ENCODE measurements at regions not wholly inside any gene's neighbourhood (a gene's known extent, or its start where the extent isn't known, plus 50 kb on each side); places are given as distances from the start of the nearest gene placed in this dataset.

GRCh38 chr9:107983181-107983603 is 493.6 kb upstream of the KLF4 start:
- no peaks in the 10 kb centered on the region for H3K9me3 ChIP-seq (ENCODE audit: control insufficient read depth in 1 of 2, insufficient read depth in 1 of 2, low read depth in 1 of 2, low read length in 2 of 2)
- TF ChIP-seq REST (IDR thresholded peaks at IDR 0.05; ENCODE audit: low read depth) = no peak
- no peak for TF ChIP-seq TCF7L2 (IDR thresholded peaks at IDR 0.05; ENCODE audit: borderline replicate concordance, extremely low read depth, insufficient read depth, insufficient read length)
- TF ChIP-seq MAX (IDR thresholded peaks at IDR 0.05) = 0 out of 2 replicates have a peak, but pooled peaks have one; percentile 10
- ChIA-PET RAD21 (ENCODE audit: low non-redundant PET in 1 of 2, low total read pairs in 2 of 2, uncharacterized antibody in 2 of 2, unreplicated experiment in 2 of 2) (no interaction called here), POLR2A (no interaction called here), CTCF (no interaction called here)
- H4K20me1 ChIP-seq (ENCODE audit: insufficient read depth) = no peaks in the 10 kb centered on the region
- no peak overlapping the region for H2AFZ ChIP-seq (ENCODE audit: low read depth, low read length, poor library complexity, severe bottlenecking)
- H3K27ac ChIP-seq (ENCODE audit: low read depth, low read length) = no peak overlapping the region
- H3K27me3 ChIP-seq (ENCODE audit: insufficient read depth, low read length) = no peaks in the 10 kb centered on the region
- ATAC-seq (no peak), DNase-seq (ENCODE audit: low read depth, low spot score) (no peak)
- no peak overlapping the region for H3K9ac ChIP-seq (ENCODE audit: low read length)
- no peaks in the 10 kb centered on the region for H3K36me3 ChIP-seq (ENCODE audit: control insufficient read depth in 1 of 2, insufficient read depth in 2 of 2, low read length in 2 of 2)
- no peak overlapping the region for H3K4me3 ChIP-seq (replicated peaks in 1 of 2; ENCODE audit: low read depth in 1 of 2, low read length in 2 of 2)
- intact Hi-C loops (cut with micrococcal nuclease) = no loop called here
- BruUV-seq (replicated peaks) = no TSS peak
- no peak overlapping the region for H3K4me2 ChIP-seq (ENCODE audit: low read length)
- no peaks in the 10 kb centered on the region for H3K79me2 ChIP-seq (ENCODE audit: insufficient read depth, low read length)
- peaks cover 3% of the 10 kb centered on the region; the same call in 1 of the 2 replicates for H3K9me2 ChIP-seq (ENCODE audit: insufficient read depth)
- 0 out of 4 replicates have a peak, but pooled peaks cover 0 to 4% of the 10 kb centered on the region in 2 experiments for H3K4me1 ChIP-seq (ENCODE audit: control insufficient read depth in 1 of 2, insufficient read depth in 2 of 2, low read length in 2 of 2)

- ATAC-seq = no peak
- CTCF ChIA-PET = no interaction called here
Observed at GRCh38 chr9:107982745-107983144, 493.2 kb upstream of the KLF4 start.

More at GRCh38 chr9:107982745-107983144, 493.2 kb upstream of the KLF4 start:
- H4K20me1 ChIP-seq (ENCODE audit: insufficient read depth) = no peaks in the 10 kb centered on the region
- DNase-seq (ENCODE audit: low read depth, low spot score) = no peak
- no TSS peak for BruUV-seq (replicated peaks)
- H3K36me3 ChIP-seq (ENCODE audit: control insufficient read depth in 1 of 2, insufficient read depth in 2 of 2, low read length in 2 of 2) = no peaks in the 10 kb centered on the region
- H3K4me2 ChIP-seq (ENCODE audit: low read length) = no peak overlapping the region
- H3K27ac ChIP-seq (ENCODE audit: low read depth, low read length) = no peak overlapping the region
- no peak overlapping the region for H2AFZ ChIP-seq (ENCODE audit: low read depth, low read length, poor library complexity, severe bottlenecking)
- TF ChIP-seq JUND (IDR thresholded peaks at IDR 0.05) (no peak), POLR2AphosphoS5 (IDR thresholded peaks at IDR 0.05; ENCODE audit: low read depth, low read length) (no peak), ZFX (IDR thresholded peaks at IDR 0.05) (no peak), EGR1 (IDR thresholded peaks at IDR 0.05; ENCODE audit: low read depth) (no peak), ELF1 (IDR thresholded peaks at IDR 0.05; ENCODE audit: borderline replicate concordance, low read depth) (no peak), MAX (IDR thresholded peaks at IDR 0.05) (0 out of 2 replicates have a peak, but pooled peaks have one; percentile 30), TCF7L2 (IDR thresholded peaks at IDR 0.05; ENCODE audit: borderline replicate concordance, extremely low read depth, insufficient read depth, insufficient read length) (no peak), SRF (IDR thresholded peaks at IDR 0.05; ENCODE audit: low read depth) (no peak), SP1 (IDR thresholded peaks at IDR 0.05; ENCODE audit: low read depth) (no peak)
- ChIA-PET RAD21 (ENCODE audit: low non-redundant PET in 1 of 2, low total read pairs in 2 of 2, uncharacterized antibody in 2 of 2, unreplicated experiment in 2 of 2) (no interaction called here), POLR2A (no interaction called here)
- peaks cover 3% of the 10 kb centered on the region; the same call in 1 of the 2 replicates for H3K9me2 ChIP-seq (ENCODE audit: insufficient read depth)
- H3K4me1 ChIP-seq (ENCODE audit: control insufficient read depth in 1 of 2, insufficient read depth in 2 of 2, low read length in 2 of 2) = 0 out of 4 replicates have a peak, but pooled peaks cover 0 to 4% of the 10 kb centered on the region in 2 experiments
- no peak overlapping the region for H3K9ac ChIP-seq (ENCODE audit: low read length)
- H3K27me3 ChIP-seq (ENCODE audit: insufficient read depth, low read length) = no peaks in the 10 kb centered on the region
- intact Hi-C loops (cut with micrococcal nuclease) = no loop called here
- H3K9me3 ChIP-seq (ENCODE audit: control insufficient read depth in 1 of 2, insufficient read depth in 1 of 2, low read depth in 1 of 2, low read length in 2 of 2) = no peaks in the 10 kb centered on the region
- H3K79me2 ChIP-seq (ENCODE audit: insufficient read depth, low read length) = no peaks in the 10 kb centered on the region
- no peak overlapping the region for H3K4me3 ChIP-seq (replicated peaks in 1 of 2; ENCODE audit: low read depth in 1 of 2, low read length in 2 of 2)

Measured in HCT116 (cell line).